ENCODE measurements at regions not wholly inside any gene's neighbourhood (a gene's known extent, or its start where the extent isn't known, plus 50 kb on each side); places are given as distances from the start of the nearest gene placed in this dataset.

- TF ChIP-seq HMGXB4 (CRISPR knock-in tag; IDR thresholded peaks at IDR 0.05; ENCODE audit: borderline replicate concordance) (no peak), RNF2 (IDR thresholded peaks at IDR 0.05; ENCODE audit: borderline replicate concordance, low read depth) (no peak), KDM5A (IDR thresholded peaks at IDR 0.05) (no peak), CHD2 (IDR thresholded peaks at IDR 0.05; ENCODE audit: low read length, partially characterized antibody) (no peak)
Measured at GRCh38 chr2:81196933-81197628, 892.5 kb upstream of the LRRTM1 start (continued).

- peaks cover 10% of the 10 kb centered on the region; the same call in 2 of the 3 replicates for H3K9me3 ChIP-seq
- H3K4me3 ChIP-seq, result no peak overlapping the region
- FAIRE-seq (no peak), ATAC-seq (no peak), DNase-seq (ENCODE audit: low read depth in 1 of 2, low spot score in 1 of 2) (no peak)
- no peak overlapping the region for H3K27ac ChIP-seq
- TF ChIP-seq RARB (CRISPR knock-in tag; IDR thresholded peaks at IDR 0.05) (no peak), POLR2A (IDR thresholded peaks at IDR 0.05; ENCODE audit: low read length) (no peak), RCOR1 (IDR thresholded peaks at IDR 0.05; ENCODE audit: low read depth, low read length) (no peak), TFCP2L1 (CRISPR knock-in tag; IDR thresholded peaks at IDR 0.05) (no peak), HEYL (CRISPR knock-in tag; IDR thresholded peaks at IDR 0.05) (no peak), BHLHE40 (IDR thresholded peaks at IDR 0.05; ENCODE audit: low read depth, low read length) (no peak), FOSL2 (IDR thresholded peaks at IDR 0.05) (no peak), FOSL2 (CRISPR knock-in tag; IDR thresholded peaks at IDR 0.05) (no peak), NFE2L2 (conservative IDR thresholded peaks at IDR 0.05; ENCODE audit: low read length) (no peak), SMC3 (IDR thresholded peaks at IDR 0.05) (no peak), ZSCAN20 (CRISPR knock-in tag; IDR thresholded peaks at IDR 0.05) (no peak), BCL3 (IDR thresholded peaks at IDR 0.05) (no peak), RAD21 (conservative IDR thresholded peaks at IDR 0.05 in 1 of 2, IDR thresholded peaks at IDR 0.05 in 1 of 2) (no peak), KDM5A (IDR thresholded peaks at IDR 0.05) (no peak), EHF (CRISPR knock-in tag; IDR thresholded peaks at IDR 0.05) (no peak), JUN (IDR thresholded peaks at IDR 0.05) (no peak), PBX3 (IDR thresholded peaks at IDR 0.05) (no peak), ZNF302 (CRISPR knock-in tag; IDR thresholded peaks at IDR 0.05) (no peak), SREBF2 (IDR thresholded peaks at IDR 0.05) (no peak)
- TF ChIP-seq, protein P1, sequence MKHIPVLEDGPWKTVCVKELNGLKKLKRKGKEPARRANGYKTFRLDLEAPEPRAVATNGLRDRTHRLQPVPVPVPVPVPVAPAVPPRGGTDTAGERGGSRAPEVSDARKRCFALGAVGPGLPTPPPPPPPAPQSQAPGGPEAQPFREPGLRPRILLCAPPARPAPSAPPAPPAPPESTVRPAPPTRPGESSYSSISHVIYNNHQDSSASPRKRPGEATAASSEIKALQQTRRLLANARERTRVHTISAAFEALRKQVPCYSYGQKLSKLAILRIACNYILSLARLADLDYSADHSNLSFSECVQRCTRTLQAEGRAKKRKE (CRISPR knock-in tag; IDR thresholded peaks at IDR 0.05; ENCODE audit: low read depth), result no peak
- ChIA-PET CTCF (no interaction called here), POLR2A (no interaction called here)
- H3K4me2 ChIP-seq, result no peak overlapping the region
- H3K4me1 ChIP-seq, result no peaks in the 10 kb centered on the region
- 46% methylated on average over 23 of the region's 25 CpGs for WGBS (ENCODE audit: missing lambda C conversion rate)
Measured at GRCh38 chr2:81196383-81196851, 891.9 kb upstream of the LRRTM1 start.
